HG03442 (cell line): ENCODE measurements at regions not wholly inside any gene's neighbourhood (a gene's known extent, or its start where the extent isn't known, plus 50 kb on each side); places are given as distances from the start of the nearest gene placed in this dataset.
"Not testable (repeated sequence)": the region's sequence is repeated elsewhere in the genome, so short reads cannot be mapped to it uniquely, and the experiment has no call there.

ENCODE experiments used
- ATAC-seq: cut with Tn5 transposase; IDR thresholded peaks from one replicate; pipeline ENCODE4 v1.9.1; 2021; ENCODE audit warnings: mild to moderate bottlenecking, moderate library complexity; ENCODE audit not compliant: unreplicated experiment

- not testable (repeated sequence) for ATAC-seq
These were observed 1068.7 kb upstream of the CITED2 start for GRCh38 chr6:140443112-140443511.

GRCh38 chr6:140441256-140441655 lies 1066.8 kb upstream of the CITED2 start:
- no peak for ATAC-seq

- ATAC-seq, result no peak
These were observed 1065.9 kb upstream of the CITED2 start for GRCh38 chr6:140440223-140440835.

- no peak for ATAC-seq
These were observed 1063.9 kb upstream of the CITED2 start for GRCh38 chr6:140438346-140438735.

GRCh38 chr6:140437619-140438345 lies 1063.3 kb upstream of the CITED2 start:
- no peak for ATAC-seq

- no peak for ATAC-seq
These were observed 1061.8 kb upstream of the CITED2 start for GRCh38 chr6:140436023-140436811.

- ATAC-seq, result no peak
These were observed 1060.3 kb upstream of the CITED2 start for GRCh38 chr6:140434761-140435160.

- ATAC-seq, result no peak
These were observed 1058.6 kb upstream of the CITED2 start for GRCh38 chr6:140433072-140433471.

GRCh38 chr6:140427842-140428241 lies 1053.4 kb upstream of the CITED2 start:
- no peak for ATAC-seq

- no peak for ATAC-seq
These were observed 1040.6 kb upstream of the CITED2 start for GRCh38 chr6:140414966-140415620.

GRCh38 chr6:140403020-140403419 lies 1028.6 kb upstream of the CITED2 start:
- no peak for ATAC-seq

GRCh38 chr6:140401761-140402160 lies 1027.3 kb upstream of the CITED2 start:
- ATAC-seq, result no peak

GRCh38 chr6:140398076-140398475 lies 1023.6 kb upstream of the CITED2 start:
- no peak for ATAC-seq

- no peak for ATAC-seq
These were observed 1022.7 kb upstream of the CITED2 start for GRCh38 chr6:140397106-140397505.

- ATAC-seq, result no peak
These were observed 1019.5 kb upstream of the CITED2 start for GRCh38 chr6:140393665-140394540.

GRCh38 chr6:140388815-140389214 lies 1014.4 kb upstream of the CITED2 start:
- ATAC-seq, result no peak

- no peak for ATAC-seq
These were observed 1013.8 kb upstream of the CITED2 start for GRCh38 chr6:140388192-140388802.

- ATAC-seq, result no peak
These were observed 1011.2 kb upstream of the CITED2 start for GRCh38 chr6:140385679-140386078.

- ATAC-seq, result no peak
These were observed 1007.9 kb upstream of the CITED2 start for GRCh38 chr6:140382355-140382754.
